Panc1 (cell line): ENCODE measurements at regions not wholly inside any gene's neighbourhood (a gene's known extent, or its start where the extent isn't known, plus 50 kb on each side); places are given as distances from the start of the nearest gene placed in this dataset.

ENCODE experiments used
- POLR2AphosphoS5 ChIP-seq: IDR thresholded peaks from 2 replicates; pipeline ENCODE4 v1.6.1; 2012; ENCODE audit warnings: mild to moderate bottlenecking, low read depth, low read length, moderate library complexity
- TF ChIP-seq, protein P1 (sequence below): fragments of 450-650 bp; IDR thresholded peaks from 2 replicates; pipeline ENCODE4 v1.5.1; 2017; ENCODE audit warnings: mild to moderate bottlenecking
- TF ChIP-seq, protein P2 (sequence below), 2 experiments: IDR thresholded peaks; 2 replicates each; pipeline ENCODE4 v1.6.1; 2011 to 2012; ENCODE audit warnings: low read depth in 2 of 2, control low read depth in 1 of 2, low read length in 1 of 2, mild to moderate bottlenecking in 1 of 2, moderate library complexity in 1 of 2; ENCODE audit not compliant: insufficient read depth in 1 of 2

DNA sequence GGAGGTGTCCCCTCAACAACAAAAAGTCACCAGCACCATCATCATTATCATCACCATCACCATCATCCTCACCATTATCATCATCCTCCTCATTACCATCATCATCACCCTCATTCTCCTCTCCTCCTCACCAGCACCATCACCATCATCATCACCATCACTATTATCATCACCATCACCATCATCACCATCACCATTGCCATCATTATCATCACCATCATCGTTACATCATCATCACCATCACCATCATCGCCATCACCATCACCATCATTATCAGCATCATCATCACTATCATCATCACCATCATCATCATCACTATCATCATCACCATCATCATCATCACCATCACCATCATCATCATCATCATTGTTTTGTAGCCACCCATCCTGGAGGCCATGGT is 212.6 kb downstream of the MN1 start:
- TF ChIP-seq, protein P1, sequence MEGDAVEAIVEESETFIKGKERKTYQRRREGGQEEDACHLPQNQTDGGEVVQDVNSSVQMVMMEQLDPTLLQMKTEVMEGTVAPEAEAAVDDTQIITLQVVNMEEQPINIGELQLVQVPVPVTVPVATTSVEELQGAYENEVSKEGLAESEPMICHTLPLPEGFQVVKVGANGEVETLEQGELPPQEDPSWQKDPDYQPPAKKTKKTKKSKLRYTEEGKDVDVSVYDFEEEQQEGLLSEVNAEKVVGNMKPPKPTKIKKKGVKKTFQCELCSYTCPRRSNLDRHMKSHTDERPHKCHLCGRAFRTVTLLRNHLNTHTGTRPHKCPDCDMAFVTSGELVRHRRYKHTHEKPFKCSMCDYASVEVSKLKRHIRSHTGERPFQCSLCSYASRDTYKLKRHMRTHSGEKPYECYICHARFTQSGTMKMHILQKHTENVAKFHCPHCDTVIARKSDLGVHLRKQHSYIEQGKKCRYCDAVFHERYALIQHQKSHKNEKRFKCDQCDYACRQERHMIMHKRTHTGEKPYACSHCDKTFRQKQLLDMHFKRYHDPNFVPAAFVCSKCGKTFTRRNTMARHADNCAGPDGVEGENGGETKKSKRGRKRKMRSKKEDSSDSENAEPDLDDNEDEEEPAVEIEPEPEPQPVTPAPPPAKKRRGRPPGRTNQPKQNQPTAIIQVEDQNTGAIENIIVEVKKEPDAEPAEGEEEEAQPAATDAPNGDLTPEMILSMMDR, result no peak
- TF ChIP-seq, protein P2, sequence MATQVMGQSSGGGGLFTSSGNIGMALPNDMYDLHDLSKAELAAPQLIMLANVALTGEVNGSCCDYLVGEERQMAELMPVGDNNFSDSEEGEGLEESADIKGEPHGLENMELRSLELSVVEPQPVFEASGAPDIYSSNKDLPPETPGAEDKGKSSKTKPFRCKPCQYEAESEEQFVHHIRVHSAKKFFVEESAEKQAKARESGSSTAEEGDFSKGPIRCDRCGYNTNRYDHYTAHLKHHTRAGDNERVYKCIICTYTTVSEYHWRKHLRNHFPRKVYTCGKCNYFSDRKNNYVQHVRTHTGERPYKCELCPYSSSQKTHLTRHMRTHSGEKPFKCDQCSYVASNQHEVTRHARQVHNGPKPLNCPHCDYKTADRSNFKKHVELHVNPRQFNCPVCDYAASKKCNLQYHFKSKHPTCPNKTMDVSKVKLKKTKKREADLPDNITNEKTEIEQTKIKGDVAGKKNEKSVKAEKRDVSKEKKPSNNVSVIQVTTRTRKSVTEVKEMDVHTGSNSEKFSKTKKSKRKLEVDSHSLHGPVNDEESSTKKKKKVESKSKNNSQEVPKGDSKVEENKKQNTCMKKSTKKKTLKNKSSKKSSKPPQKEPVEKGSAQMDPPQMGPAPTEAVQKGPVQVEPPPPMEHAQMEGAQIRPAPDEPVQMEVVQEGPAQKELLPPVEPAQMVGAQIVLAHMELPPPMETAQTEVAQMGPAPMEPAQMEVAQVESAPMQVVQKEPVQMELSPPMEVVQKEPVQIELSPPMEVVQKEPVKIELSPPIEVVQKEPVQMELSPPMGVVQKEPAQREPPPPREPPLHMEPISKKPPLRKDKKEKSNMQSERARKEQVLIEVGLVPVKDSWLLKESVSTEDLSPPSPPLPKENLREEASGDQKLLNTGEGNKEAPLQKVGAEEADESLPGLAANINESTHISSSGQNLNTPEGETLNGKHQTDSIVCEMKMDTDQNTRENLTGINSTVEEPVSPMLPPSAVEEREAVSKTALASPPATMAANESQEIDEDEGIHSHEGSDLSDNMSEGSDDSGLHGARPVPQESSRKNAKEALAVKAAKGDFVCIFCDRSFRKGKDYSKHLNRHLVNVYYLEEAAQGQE (IDR thresholded peaks at IDR 0.05; ENCODE audit: insufficient read depth in 1 of 2, low read depth in 2 of 2, low read length in 1 of 2), result no peak
- TF ChIP-seq POLR2AphosphoS5, result no peak
